Esophagus squamous epithelium (tissue), 4 donors: ENCODE measurements at regions not wholly inside any gene's neighbourhood (a gene's known extent, or its start where the extent isn't known, plus 50 kb on each side); places are given as distances from the start of the nearest gene placed in this dataset.

Experiments
- CTCF ChIP-seq, 6 experiments: fragments of 450-650 bp in 4 of 6; fragments of 200-600 bp in 2 of 6; sonication (generic) in 2 of 6; IDR thresholded peaks; one replicate each; pipeline ENCODE4 v1.5.1; 2016 to 2019; ENCODE audit warnings: antibody characterized with exemption in 6 of 6, mild to moderate bottlenecking in 4 of 6, moderate library complexity in 4 of 6
- POLR2A ChIP-seq, 4 donors: fragments of 450-650 bp; IDR thresholded peaks; one replicate each; pipeline ENCODE4 v1.6.1; 2017; ENCODE audit warnings: antibody characterized with exemption in 4 of 4, mild to moderate bottlenecking in 4 of 4, moderate library complexity in 3 of 4

GRCh38 chr7:9937944-9938631, 1035.6 kb upstream of the PHF14 start:
- no peak for TF ChIP-seq CTCF (IDR thresholded peaks at IDR 0.05)
- no peak for TF ChIP-seq POLR2A (IDR thresholded peaks at IDR 0.05)
